ENCODE measurements at regions not wholly inside any gene's neighbourhood (a gene's known extent, or its start where the extent isn't known, plus 50 kb on each side); places are given as distances from the start of the nearest gene placed in this dataset.
"Not testable (repeated sequence)": the region's sequence is repeated elsewhere in the genome, so short reads cannot be mapped to it uniquely, and the experiment has no call there.

- no peak for DNase-seq (ENCODE audit: low spot score)
These were observed 783.1 kb downstream of the GBE1 start for GRCh38 chr3:80978216-80978969.

- DNase-seq (ENCODE audit: low spot score) = no peak
These were observed 791.2 kb downstream of the GBE1 start for GRCh38 chr3:80970292-80970691.

DNA sequence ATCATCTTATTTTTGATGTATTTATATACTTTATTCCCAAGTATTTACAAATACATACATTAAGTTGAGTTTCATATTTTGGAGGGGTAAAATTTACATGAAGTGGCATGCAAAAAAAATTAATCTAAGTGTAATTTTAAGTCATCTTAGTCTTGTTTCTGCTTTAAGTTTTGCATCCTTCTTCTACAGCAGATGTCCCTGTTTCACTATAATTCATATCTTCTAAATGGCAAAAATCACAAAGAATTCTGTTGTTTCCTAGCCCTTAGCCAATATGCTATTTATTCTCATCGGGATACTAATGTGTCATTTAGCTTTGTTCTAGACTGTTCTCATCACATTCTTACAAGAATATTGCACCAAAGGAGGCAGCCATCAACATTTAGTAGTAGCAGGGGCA, 831.9 kb downstream of the GBE1 start:
- no peak for DNase-seq (ENCODE audit: low spot score)

GRCh38 chr3:80914854-80915253, 846.6 kb downstream of the GBE1 start:
- DNase-seq (ENCODE audit: low spot score) = no peak

- no peak for DNase-seq (ENCODE audit: low spot score)
These were observed 863.2 kb downstream of the GBE1 start for GRCh38 chr3:80898211-80898610.

GRCh38 chr3:80897005-80897404, 864.4 kb downstream of the GBE1 start:
- DNase-seq (ENCODE audit: low spot score) = not testable (repeated sequence)

DNA sequence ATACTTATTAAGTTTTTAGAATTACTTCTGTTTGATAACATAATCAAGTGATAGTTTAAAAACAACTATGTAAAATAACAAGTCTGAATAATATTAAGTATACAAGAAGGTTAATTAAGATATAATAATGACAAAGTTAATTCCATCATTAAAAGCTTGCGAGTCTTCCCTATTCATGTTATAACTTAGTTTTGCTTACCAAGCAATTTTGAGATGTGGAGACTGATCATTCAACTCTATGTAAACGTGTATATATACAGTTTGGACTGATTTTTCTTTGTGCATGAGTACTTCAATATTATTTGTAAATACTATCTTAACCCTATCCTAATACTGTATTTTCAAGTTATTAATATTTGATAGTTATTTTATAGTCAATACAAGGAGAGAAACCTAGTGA, 870.9 kb downstream of the GBE1 start:
- DNase-seq (ENCODE audit: low spot score) = no peak

GRCh38 chr3:80889535-80889934, 871.9 kb downstream of the GBE1 start:
- DNase-seq (ENCODE audit: low spot score) = no peak

GRCh38 chr3:80870476-80871041, 890.9 kb downstream of the GBE1 start:
- no peak for DNase-seq (ENCODE audit: low spot score)

GRCh38 chr3:80855482-80855881, 906.0 kb downstream of the GBE1 start:
- DNase-seq (ENCODE audit: low spot score) = no peak

DNA sequence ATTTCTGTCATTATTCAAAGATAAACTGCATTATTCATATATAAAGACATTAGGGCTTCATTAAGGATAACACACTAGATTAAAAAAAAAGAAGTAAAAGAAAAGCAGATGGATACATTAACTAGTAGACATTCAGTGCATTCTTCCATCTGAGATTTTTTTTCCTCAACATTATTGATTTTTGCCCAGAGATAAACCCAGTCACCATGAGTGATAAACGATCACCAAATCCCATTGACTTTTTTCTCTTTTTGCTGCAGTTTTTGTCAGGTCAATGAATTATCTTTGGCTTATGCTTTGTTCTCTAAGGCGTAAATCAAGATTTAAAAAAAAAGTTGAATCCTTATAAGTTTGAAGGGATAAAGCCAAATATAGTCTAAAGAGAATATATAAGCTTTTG, 925.0 kb downstream of the GBE1 start:
- DNase-seq (ENCODE audit: low spot score) = no peak

- DNase-seq (ENCODE audit: low spot score) = no peak
These were observed 953.9 kb downstream of the GBE1 start for GRCh38 chr3:80807577-80807976.

DNA sequence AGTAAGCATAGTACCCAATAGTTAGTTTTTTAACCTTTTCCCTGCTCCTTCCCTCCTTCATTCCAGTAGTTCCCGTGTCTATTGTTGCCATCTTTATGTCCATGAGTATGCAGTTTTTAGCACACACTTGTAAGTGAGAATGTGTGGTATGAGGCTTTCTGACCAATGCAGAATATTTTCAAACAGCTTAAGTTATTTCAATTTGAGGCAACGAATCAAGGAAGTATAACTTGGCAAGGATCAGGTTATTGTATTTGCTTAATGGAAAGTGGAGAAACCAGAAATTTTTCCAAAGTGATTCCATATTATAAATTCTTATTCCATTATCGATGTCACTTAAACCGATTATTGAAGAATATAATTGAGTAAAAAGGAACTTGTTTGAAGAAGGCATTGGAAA, 954.8 kb downstream of the GBE1 start:
- DNase-seq (ENCODE audit: low spot score) = no peak

- no peak for DNase-seq (ENCODE audit: low spot score)
These were observed 972.5 kb downstream of the GBE1 start for GRCh38 chr3:80788914-80789313.

- no peak for DNase-seq (ENCODE audit: low spot score)
These were observed 975.6 kb downstream of the GBE1 start for GRCh38 chr3:80785875-80786274.

- no peak for DNase-seq (ENCODE audit: low spot score)
These were observed 976.0 kb downstream of the GBE1 start for GRCh38 chr3:80785475-80785874.

GRCh38 chr3:80771085-80771484, 990.4 kb downstream of the GBE1 start:
- no peak for DNase-seq (ENCODE audit: low spot score)

GRCh38 chr3:80770106-80771074, 991.1 kb downstream of the GBE1 start:
- no peak for DNase-seq (ENCODE audit: low spot score)

GRCh38 chr3:80769683-80770082, 991.8 kb downstream of the GBE1 start:
- no peak for DNase-seq (ENCODE audit: low spot score)

GRCh38 chr3:80767604-80768003, 993.8 kb downstream of the GBE1 start:
- DNase-seq (ENCODE audit: low spot score) = no peak

- no peak for DNase-seq (ENCODE audit: low spot score)
These were observed 987.2 kb upstream of the ROBO1 start for GRCh38 chr3:80754969-80755368.

DNA sequence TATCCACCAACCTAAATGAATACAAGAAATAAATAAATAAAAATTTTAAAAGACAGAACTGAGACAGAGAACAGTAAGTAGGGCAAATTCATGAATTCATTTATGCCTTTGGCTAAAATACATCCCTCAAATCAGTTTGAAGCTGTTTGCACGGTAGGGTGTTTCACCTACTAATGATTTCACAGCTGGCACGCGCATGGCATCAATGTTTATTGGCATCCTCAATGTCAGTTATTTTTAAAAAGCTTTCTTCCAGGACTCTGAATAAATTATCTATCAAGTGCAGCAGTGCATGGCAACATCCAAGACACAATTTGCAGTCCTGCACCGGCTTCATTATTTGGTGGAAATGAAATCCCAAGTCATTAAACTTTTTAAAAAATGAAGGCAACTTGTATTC, 985.2 kb upstream of the ROBO1 start:
- no peak for DNase-seq (ENCODE audit: low spot score)

DNA sequence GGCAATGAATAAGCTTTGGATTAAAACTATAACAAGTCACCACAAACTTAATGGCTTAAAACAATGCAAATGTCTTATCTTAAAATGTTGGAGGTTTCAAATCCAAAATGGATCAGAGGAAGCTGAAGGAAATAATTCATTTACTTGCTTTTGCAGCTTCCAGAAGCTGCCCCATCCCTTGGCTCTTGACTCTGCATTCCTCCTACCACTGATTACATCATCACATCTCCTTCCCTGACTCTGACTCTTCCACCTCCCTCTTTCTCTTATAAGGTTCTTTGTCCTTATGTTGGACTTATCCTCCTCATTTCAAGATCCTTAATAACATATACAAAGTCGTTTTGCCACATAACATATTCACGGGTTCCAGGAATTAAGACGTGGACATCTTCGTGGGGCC, 982.8 kb upstream of the ROBO1 start:
- DNase-seq (ENCODE audit: low spot score) = no peak

All from putamen (tissue), 1 donor.